ENCODE measurements at regions not wholly inside any gene's neighbourhood (a gene's known extent, or its start where the extent isn't known, plus 50 kb on each side); places are given as distances from the start of the nearest gene placed in this dataset.

- Histone ChIP-seq H3K4me1 (peaks cover 0 to 10% (median 5%) of the 10 kb centered on the region in 4 donors), H3K27ac (no peak overlapping the region), H3K4me3 (no peak overlapping the region), H3K36me3 (no peaks in the 10 kb centered on the region), H3K27me3 (no peaks in the 10 kb centered on the region), H3K9me3 (no peaks in the 10 kb centered on the region)
- in situ Hi-C loops (cut with MboI; ENCODE audit: low pct_ligation_motif_present in 1 of 4, low pct_unique_long_range_greater_than_20kb in 1 of 4, low sequenced_read_pairs in 3 of 4) = no loop called here
- no peak for DNase-seq
- 57 to 62% methylated on average over 1 to 4 of the region's 4 CpGs for WGBS, 2 donors (ENCODE audit: low coverage in 1 of 2)
- intact Hi-C loops (cut with DNase I; ENCODE audit: low total_unique reads) = no loop called here
- TF ChIP-seq POLR2AphosphoS5 (IDR thresholded peaks at IDR 0.05) (no peak), EP300 (IDR thresholded peaks at IDR 0.05; ENCODE audit: low read depth) (no peak), POLR2A (IDR thresholded peaks at IDR 0.05) (no peak)
- TF ChIP-seq, protein P1, sequence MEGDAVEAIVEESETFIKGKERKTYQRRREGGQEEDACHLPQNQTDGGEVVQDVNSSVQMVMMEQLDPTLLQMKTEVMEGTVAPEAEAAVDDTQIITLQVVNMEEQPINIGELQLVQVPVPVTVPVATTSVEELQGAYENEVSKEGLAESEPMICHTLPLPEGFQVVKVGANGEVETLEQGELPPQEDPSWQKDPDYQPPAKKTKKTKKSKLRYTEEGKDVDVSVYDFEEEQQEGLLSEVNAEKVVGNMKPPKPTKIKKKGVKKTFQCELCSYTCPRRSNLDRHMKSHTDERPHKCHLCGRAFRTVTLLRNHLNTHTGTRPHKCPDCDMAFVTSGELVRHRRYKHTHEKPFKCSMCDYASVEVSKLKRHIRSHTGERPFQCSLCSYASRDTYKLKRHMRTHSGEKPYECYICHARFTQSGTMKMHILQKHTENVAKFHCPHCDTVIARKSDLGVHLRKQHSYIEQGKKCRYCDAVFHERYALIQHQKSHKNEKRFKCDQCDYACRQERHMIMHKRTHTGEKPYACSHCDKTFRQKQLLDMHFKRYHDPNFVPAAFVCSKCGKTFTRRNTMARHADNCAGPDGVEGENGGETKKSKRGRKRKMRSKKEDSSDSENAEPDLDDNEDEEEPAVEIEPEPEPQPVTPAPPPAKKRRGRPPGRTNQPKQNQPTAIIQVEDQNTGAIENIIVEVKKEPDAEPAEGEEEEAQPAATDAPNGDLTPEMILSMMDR (IDR thresholded peaks at IDR 0.05) = no peak
These were observed 292.8 kb downstream of the MEX3B start for GRCh38 chr15:81752974-81753373.

- in situ Hi-C loops (cut with MboI; ENCODE audit: low pct_ligation_motif_present in 1 of 4, low pct_unique_long_range_greater_than_20kb in 1 of 4, low sequenced_read_pairs in 3 of 4) = no loop called here
- Histone ChIP-seq H3K36me3 (no peaks in the 10 kb centered on the region), H3K4me3 (no peak overlapping the region), H3K4me1 (peaks cover 0 to 10% (median 5%) of the 10 kb centered on the region in 4 donors), H3K9me3 (no peaks in the 10 kb centered on the region), H3K27ac (no peak overlapping the region), H3K27me3 (no peaks in the 10 kb centered on the region)
- peak; percentile 21 for DNase-seq
- intact Hi-C loops (cut with DNase I; ENCODE audit: low total_unique reads) = no loop called here
- WGBS, 2 donors (ENCODE audit: low coverage in 1 of 2) = 20 to 32% methylated on average over 2 to 3 of the region's 3 CpGs
- TF ChIP-seq EP300 (IDR thresholded peaks at IDR 0.05; ENCODE audit: low read depth) = no peak
- TF ChIP-seq POLR2AphosphoS5 (IDR thresholded peaks at IDR 0.05) = peak in 2 of 3 donors; percentile 18 to 33
These were observed 293.3 kb downstream of the MEX3B start for GRCh38 chr15:81752546-81752942.

- H3K27ac ChIP-seq = no peak overlapping the region
- DNase-seq = no peak
- H3K36me3 ChIP-seq = no peaks in the 10 kb centered on the region
- in situ Hi-C loops (cut with MboI; ENCODE audit: low pct_ligation_motif_present in 1 of 4, low pct_unique_long_range_greater_than_20kb in 1 of 4, low sequenced_read_pairs in 3 of 4) (no loop called here), intact Hi-C loops (cut with DNase I; ENCODE audit: low total_unique reads) (no loop called here)
- TF ChIP-seq EP300 (IDR thresholded peaks at IDR 0.05; ENCODE audit: low read depth) (no peak), POLR2AphosphoS5 (IDR thresholded peaks at IDR 0.05) (no peak), POLR2A (IDR thresholded peaks at IDR 0.05) (no peak)
- 45 to 56% methylated on average over 6 of the region's 6 CpGs for WGBS, 2 donors (ENCODE audit: low coverage in 1 of 2)
- H3K9me3 ChIP-seq = no peaks in the 10 kb centered on the region
- H3K4me3 ChIP-seq = no peak overlapping the region
- peaks cover 0 to 10% (median 5%) of the 10 kb centered on the region in 4 donors for H3K4me1 ChIP-seq
- H3K27me3 ChIP-seq = no peaks in the 10 kb centered on the region
These were observed 293.8 kb downstream of the MEX3B start for GRCh38 chr15:81751816-81752545.

DNA sequence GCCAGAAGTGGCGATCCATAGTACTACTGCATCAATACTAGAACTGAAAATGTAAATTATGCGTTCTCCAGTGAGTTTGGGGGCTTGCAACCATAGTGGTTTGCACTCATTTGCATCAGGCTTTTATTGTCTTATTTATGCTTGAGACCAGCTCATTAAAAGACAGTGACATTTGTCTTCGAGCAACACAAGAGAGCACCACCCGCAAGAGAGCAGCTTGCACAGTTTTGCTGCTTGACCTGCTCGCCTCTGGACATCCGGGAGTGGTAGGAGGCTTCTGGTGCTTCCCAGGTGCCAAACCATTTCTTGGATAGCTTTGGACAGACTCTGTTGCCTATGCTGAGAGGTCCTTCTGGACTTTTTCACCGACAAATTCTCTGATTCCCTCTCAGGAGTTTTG, 294.6 kb downstream of the MEX3B start:
- no peaks in the 10 kb centered on the region for H3K36me3 ChIP-seq
- intact Hi-C loops (cut with DNase I; ENCODE audit: low total_unique reads) (no loop called here), in situ Hi-C loops (cut with MboI; ENCODE audit: low pct_ligation_motif_present in 1 of 4, low pct_unique_long_range_greater_than_20kb in 1 of 4, low sequenced_read_pairs in 3 of 4) (no loop called here)
- no peak overlapping the region for H3K27ac ChIP-seq
- H3K9me3 ChIP-seq = no peaks in the 10 kb centered on the region
- 78 to 85% methylated on average over 6 to 7 of the region's 7 CpGs for WGBS, 2 donors (ENCODE audit: low coverage in 1 of 2)
- no peak overlapping the region for H3K4me3 ChIP-seq
- H3K27me3 ChIP-seq = no peaks in the 10 kb centered on the region
- H3K4me1 ChIP-seq = peaks cover 0 to 10% (median 5%) of the 10 kb centered on the region in 4 donors
- no peak for TF ChIP-seq POLR2A (IDR thresholded peaks at IDR 0.05)
- no peak for TF ChIP-seq POLR2AphosphoS5 (IDR thresholded peaks at IDR 0.05)
- no peak for TF ChIP-seq EP300 (IDR thresholded peaks at IDR 0.05; ENCODE audit: low read depth)
- TF ChIP-seq, protein P1 (IDR thresholded peaks at IDR 0.05) = no peak
- DNase-seq = no peak

- no peak overlapping the region for H3K27ac ChIP-seq
- H3K36me3 ChIP-seq = no peaks in the 10 kb centered on the region
- no peak overlapping the region for H3K4me3 ChIP-seq
- H3K27me3 ChIP-seq = no peaks in the 10 kb centered on the region
- intact Hi-C loops (cut with DNase I; ENCODE audit: low total_unique reads) (no loop called here), in situ Hi-C loops (cut with MboI; ENCODE audit: low pct_ligation_motif_present in 1 of 4, low pct_unique_long_range_greater_than_20kb in 1 of 4, low sequenced_read_pairs in 3 of 4) (no loop called here)
- 80% methylated on average over 26 of the region's 26 CpGs; no CpG with 5 or more reads in 1 of the 2 donors for WGBS, 2 donors (ENCODE audit: low coverage in 1 of 2)
- no peak for TF ChIP-seq POLR2AphosphoS5 (IDR thresholded peaks at IDR 0.05)
- no peak for TF ChIP-seq EP300 (IDR thresholded peaks at IDR 0.05; ENCODE audit: low read depth)
- TF ChIP-seq POLR2A (IDR thresholded peaks at IDR 0.05) = no peak
- TF ChIP-seq, protein P1 (IDR thresholded peaks at IDR 0.05) = no peak
- H3K9me3 ChIP-seq = no peaks in the 10 kb centered on the region
- DNase-seq = no peak
- peaks cover 0 to 10% (median 5%) of the 10 kb centered on the region in 4 donors for H3K4me1 ChIP-seq
These were observed 296.0 kb downstream of the MEX3B start for GRCh38 chr15:81749716-81750375.

Measured in transverse colon (tissue), 4 donors.